ENCODE measurements at regions not wholly inside any gene's neighbourhood (a gene's known extent, or its start where the extent isn't known, plus 50 kb on each side); places are given as distances from the start of the nearest gene placed in this dataset.
A peak's percentile ranks its signal among the peaks of the same experiment; 100 is the strongest.
"Not testable (repeated sequence)": the region's sequence is repeated elsewhere in the genome, so short reads cannot be mapped to it uniquely, and the experiment has no call there.

DNA sequence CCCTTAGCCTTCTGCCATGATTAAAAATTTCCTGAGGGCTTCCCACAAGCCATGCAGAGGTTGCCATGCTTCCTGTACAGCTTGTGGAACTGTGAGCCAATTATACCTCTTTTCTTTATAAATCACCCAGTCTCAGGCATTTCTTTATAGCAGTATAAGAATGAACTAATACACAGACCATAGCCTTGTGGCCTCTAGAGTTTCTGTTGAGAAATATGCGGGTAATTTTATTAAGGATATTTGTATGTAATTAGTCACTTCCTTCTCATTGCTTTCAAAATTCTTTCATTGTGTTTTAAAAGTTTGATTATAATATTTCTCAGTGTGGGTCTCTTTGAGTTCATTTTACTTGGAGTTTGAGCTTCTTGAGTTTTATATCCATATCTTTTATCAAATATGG is 484.9 kb downstream of the COL12A1 start:
- no peak for DNase-seq (ENCODE audit: low read depth in 4 of 6, low spot score in 6 of 6)
- Histone ChIP-seq H3K27ac (ENCODE audit: low read depth, low read length) (no peak overlapping the region), H3K27me3 (ENCODE audit: control insufficient read depth, insufficient read depth, low read length) (no peaks in the 10 kb centered on the region), H3K9me3 (ENCODE audit: control insufficient read depth, insufficient read depth, low read length) (no peaks in the 10 kb centered on the region), H3K36me3 (ENCODE audit: control insufficient read depth, insufficient read depth, low read length) (no peaks in the 10 kb centered on the region), H3K4me3 (ENCODE audit: low read depth, low read length) (no peak overlapping the region), H3K4me1 (ENCODE audit: control insufficient read depth, insufficient read depth, low read length) (no peaks in the 10 kb centered on the region)
- no CpG with 5 or more reads among the region's 1 CpG for WGBS (ENCODE audit: insufficient coverage)

DNA sequence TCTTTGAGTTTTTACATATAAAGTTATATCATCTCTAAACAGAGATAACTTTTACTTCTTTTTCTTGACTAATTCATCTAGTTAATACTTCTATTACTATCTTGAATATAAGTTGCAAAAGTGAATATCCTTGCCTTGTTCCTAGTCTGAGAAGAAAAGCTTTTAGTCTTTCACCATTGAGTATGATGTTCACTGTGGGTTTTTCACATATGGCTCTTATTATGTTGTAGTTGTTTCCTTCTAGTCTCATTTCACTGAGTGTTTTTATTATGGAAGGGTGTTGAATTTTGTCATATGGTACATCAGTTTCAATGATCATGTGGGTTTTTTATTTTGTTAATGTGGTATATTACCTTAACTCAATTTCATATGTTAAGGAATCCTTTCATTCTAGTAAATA is 488.3 kb downstream of the COL12A1 start:
- Histone ChIP-seq H3K36me3 (ENCODE audit: control insufficient read depth, insufficient read depth, low read length) (no peaks in the 10 kb centered on the region), H3K9me3 (ENCODE audit: control insufficient read depth, insufficient read depth, low read length) (no peaks in the 10 kb centered on the region), H3K27me3 (ENCODE audit: control insufficient read depth, insufficient read depth, low read length) (no peaks in the 10 kb centered on the region), H3K27ac (ENCODE audit: low read depth, low read length) (no peak overlapping the region), H3K4me3 (ENCODE audit: low read depth, low read length) (no peak overlapping the region), H3K4me1 (ENCODE audit: control insufficient read depth, insufficient read depth, low read length) (no peaks in the 10 kb centered on the region)
- DNase-seq (ENCODE audit: low read depth in 4 of 6, low spot score in 6 of 6): no peak

DNA sequence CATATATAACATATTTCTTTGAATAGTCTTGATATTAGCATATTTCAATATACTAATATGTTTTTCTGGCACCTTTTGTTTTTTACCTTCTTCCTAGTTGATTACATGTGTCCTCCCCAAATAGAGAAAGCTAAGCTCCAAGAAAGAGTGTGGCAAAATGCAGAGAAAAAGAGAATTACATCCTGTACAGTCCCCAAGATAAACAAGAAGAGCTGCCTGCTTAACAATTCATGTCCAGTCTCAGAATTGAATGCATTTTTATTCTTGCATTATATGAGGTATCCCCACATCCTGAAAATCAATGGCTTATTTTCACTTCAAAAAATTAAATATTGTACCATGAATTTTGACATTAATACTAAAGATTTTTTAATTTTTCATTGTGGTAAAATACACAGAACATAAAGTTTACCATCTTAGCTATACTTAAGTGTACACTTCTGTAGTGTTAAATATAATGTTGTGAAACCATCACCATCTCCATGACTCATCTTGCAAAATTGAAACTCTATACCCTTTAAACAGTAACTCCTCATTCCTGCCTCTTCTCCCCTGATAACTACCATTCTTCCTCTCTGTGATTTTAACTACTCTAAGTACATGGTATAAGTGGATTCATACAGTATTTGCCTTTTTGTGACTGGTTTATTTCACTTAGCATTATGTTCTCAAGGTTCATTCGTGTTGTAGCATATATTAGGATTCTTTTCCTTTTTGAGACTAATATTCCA is 490.3 kb downstream of the COL12A1 start:
- no peaks in the 10 kb centered on the region for H3K4me1 ChIP-seq (ENCODE audit: control insufficient read depth, insufficient read depth, low read length)
- WGBS (ENCODE audit: insufficient coverage): no CpG with 5 or more reads among the region's 1 CpG
- no peaks in the 10 kb centered on the region for H3K9me3 ChIP-seq (ENCODE audit: control insufficient read depth, insufficient read depth, low read length)
- H3K4me3 ChIP-seq (ENCODE audit: low read depth, low read length): no peak overlapping the region
- no peak overlapping the region for H3K27ac ChIP-seq (ENCODE audit: low read depth, low read length)
- no peaks in the 10 kb centered on the region for H3K36me3 ChIP-seq (ENCODE audit: control insufficient read depth, insufficient read depth, low read length)
- H3K27me3 ChIP-seq (ENCODE audit: control insufficient read depth, insufficient read depth, low read length): no peaks in the 10 kb centered on the region
- DNase-seq (ENCODE audit: low read depth in 4 of 6, low spot score in 6 of 6): no peak

DNA sequence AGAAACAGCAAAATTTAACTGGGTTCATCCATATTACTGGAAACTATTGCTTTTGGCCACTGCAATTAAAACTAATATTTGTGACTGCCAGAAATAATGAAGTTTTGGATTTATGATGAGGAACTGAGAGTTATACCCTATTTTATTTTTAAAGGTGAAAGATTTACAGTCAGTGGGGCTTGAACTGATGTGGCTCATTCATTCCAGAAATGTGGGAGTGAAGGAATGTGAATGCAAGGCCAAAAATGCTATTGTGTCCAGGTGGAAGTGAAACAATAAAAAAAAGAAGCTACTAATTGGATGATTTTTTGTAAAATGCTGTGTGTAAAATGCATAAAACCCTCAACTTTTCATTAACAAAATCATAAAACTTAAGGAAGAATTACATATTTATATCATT is 491.9 kb downstream of the COL12A1 start:
- DNase-seq (ENCODE audit: low read depth in 4 of 6, low spot score in 6 of 6): no peak
- Histone ChIP-seq H3K27ac (ENCODE audit: low read depth, low read length) (no peak overlapping the region), H3K36me3 (ENCODE audit: control insufficient read depth, insufficient read depth, low read length) (no peaks in the 10 kb centered on the region), H3K9me3 (ENCODE audit: control insufficient read depth, insufficient read depth, low read length) (no peaks in the 10 kb centered on the region), H3K4me3 (ENCODE audit: low read depth, low read length) (no peak overlapping the region), H3K27me3 (ENCODE audit: control insufficient read depth, insufficient read depth, low read length) (no peaks in the 10 kb centered on the region), H3K4me1 (ENCODE audit: control insufficient read depth, insufficient read depth, low read length) (no peaks in the 10 kb centered on the region)

DNA sequence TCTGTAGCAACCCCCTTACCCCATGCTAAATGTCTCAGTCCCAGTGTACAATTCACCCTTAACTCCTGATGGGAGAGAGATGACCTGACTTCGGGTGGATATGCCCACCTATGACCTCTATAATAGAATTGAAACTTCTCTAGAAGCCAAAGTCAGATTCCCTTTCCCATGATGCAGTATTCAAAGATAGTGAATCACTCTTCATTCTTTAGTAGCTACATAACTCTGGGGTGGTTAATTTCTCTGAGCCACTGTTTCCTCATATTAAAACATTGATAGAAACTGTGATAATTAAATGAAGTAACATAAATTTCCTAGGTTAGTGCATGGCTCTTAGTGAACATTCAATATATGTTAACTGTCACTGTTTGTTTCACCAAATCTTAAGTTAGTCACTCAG is 500.4 kb downstream of the COL12A1 start:
- WGBS (ENCODE audit: insufficient coverage): no CpG with 5 or more reads among the region's 1 CpG
- DNase-seq (ENCODE audit: low read depth in 4 of 6, low spot score in 6 of 6): no peak
- H3K4me1 ChIP-seq (ENCODE audit: control insufficient read depth, insufficient read depth, low read length): no peaks in the 10 kb centered on the region
- H3K27me3 ChIP-seq (ENCODE audit: control insufficient read depth, insufficient read depth, low read length): no peaks in the 10 kb centered on the region
- H3K27ac ChIP-seq (ENCODE audit: low read depth, low read length): no peak overlapping the region
- H3K4me3 ChIP-seq (ENCODE audit: low read depth, low read length): no peak overlapping the region
- H3K9me3 ChIP-seq (ENCODE audit: control insufficient read depth, insufficient read depth, low read length): no peaks in the 10 kb centered on the region
- no peaks in the 10 kb centered on the region for H3K36me3 ChIP-seq (ENCODE audit: control insufficient read depth, insufficient read depth, low read length)

DNA sequence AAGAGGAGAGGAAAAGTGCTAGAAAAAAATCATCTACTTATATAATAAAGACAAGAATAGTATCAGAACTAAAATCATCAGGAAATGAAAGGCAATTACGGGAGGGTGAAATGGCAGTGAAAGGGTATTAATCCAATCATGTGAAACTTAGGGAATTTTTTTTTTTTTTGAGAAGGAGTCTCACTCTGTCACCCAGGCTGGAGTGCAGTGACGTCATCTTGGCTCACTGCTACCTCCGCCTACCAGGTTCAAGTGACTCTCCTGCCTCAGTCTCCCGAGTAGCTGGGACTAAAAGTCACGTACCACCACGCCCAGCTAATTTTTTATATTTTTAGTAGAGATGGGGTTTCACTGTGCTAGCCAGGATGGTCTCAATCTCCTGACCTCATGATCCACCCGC is 501.3 kb downstream of the COL12A1 start:
- not testable (repeated sequence) for H3K36me3 ChIP-seq (ENCODE audit: control insufficient read depth, insufficient read depth, low read length); H3K27ac ChIP-seq (ENCODE audit: low read depth, low read length); H3K4me3 ChIP-seq (ENCODE audit: low read depth, low read length); DNase-seq (ENCODE audit: low read depth in 4 of 6, low spot score in 6 of 6); H3K4me1 ChIP-seq (ENCODE audit: control insufficient read depth, insufficient read depth, low read length); H3K27me3 ChIP-seq (ENCODE audit: control insufficient read depth, insufficient read depth, low read length); H3K9me3 ChIP-seq (ENCODE audit: control insufficient read depth, insufficient read depth, low read length)
- WGBS (ENCODE audit: insufficient coverage): 83% methylated on average over 2 of the region's 7 CpGs

DNA sequence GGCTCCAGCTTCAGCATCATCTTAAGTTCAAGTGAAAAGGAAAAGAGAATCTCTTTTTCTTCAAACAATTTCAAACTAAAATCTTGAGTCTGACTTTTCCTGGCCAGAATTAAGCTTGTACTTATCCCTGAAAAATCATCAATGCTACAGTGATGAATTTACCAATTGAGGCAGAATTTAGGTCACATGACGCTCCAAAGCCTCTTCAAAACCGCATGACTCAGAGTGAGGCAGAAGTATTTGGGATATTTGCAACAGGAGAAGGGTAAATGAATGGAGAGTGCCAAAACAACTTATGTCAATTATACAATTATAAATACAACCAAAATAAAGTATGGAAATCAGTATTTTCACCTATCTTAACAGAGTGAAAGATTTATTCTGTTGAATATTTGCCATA is 515.5 kb downstream of the COL12A1 start:
- no peak for DNase-seq (ENCODE audit: low read depth in 4 of 6, low spot score in 6 of 6)

DNA sequence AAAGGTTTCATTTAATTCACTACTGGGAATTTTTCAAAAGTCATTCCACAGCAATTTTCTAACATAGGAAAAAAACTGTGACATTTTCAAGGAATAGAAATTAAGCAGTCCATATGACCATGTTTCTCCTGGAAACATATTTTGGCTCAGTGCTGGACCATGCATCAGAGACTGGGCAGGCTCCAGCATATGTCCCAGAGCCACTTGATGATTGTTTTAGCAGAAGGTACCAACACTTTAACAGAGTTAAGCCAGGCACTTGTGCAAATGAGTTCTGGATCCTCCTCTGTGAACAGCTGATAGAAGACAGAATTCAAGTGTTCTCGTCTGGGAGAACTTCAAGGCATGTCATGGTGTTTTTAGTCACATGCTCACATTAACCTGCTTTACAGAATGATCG is 516.3 kb downstream of the COL12A1 start:
- DNase-seq (ENCODE audit: low read depth in 4 of 6, low spot score in 6 of 6): peak in 1 of 6 donors; percentile 77
- Histone ChIP-seq H3K27me3 (ENCODE audit: control insufficient read depth, insufficient read depth, low read length) (no peaks in the 10 kb centered on the region), H3K9me3 (ENCODE audit: control insufficient read depth, insufficient read depth, low read length) (no peaks in the 10 kb centered on the region), H3K36me3 (ENCODE audit: control insufficient read depth, insufficient read depth, low read length) (no peaks in the 10 kb centered on the region), H3K4me1 (ENCODE audit: control insufficient read depth, insufficient read depth, low read length) (no peaks in the 10 kb centered on the region), H3K4me3 (ENCODE audit: low read depth, low read length) (no peak overlapping the region), H3K27ac (ENCODE audit: low read depth, low read length) (no peak overlapping the region)
- WGBS (ENCODE audit: insufficient coverage): 83% methylated on average over 1 of the region's 2 CpGs

More for the DNA sequence above, 515.5 kb downstream of the COL12A1 start:
- no CpG with 5 or more reads among the region's 2 CpGs for WGBS (ENCODE audit: insufficient coverage)
- Histone ChIP-seq H3K36me3 (ENCODE audit: control insufficient read depth, insufficient read depth, low read length) (no peaks in the 10 kb centered on the region), H3K27ac (ENCODE audit: low read depth, low read length) (no peak overlapping the region), H3K4me1 (ENCODE audit: control insufficient read depth, insufficient read depth, low read length) (no peaks in the 10 kb centered on the region), H3K9me3 (ENCODE audit: control insufficient read depth, insufficient read depth, low read length) (no peaks in the 10 kb centered on the region), H3K27me3 (ENCODE audit: control insufficient read depth, insufficient read depth, low read length) (no peaks in the 10 kb centered on the region), H3K4me3 (ENCODE audit: low read depth, low read length) (no peak overlapping the region)

DNA sequence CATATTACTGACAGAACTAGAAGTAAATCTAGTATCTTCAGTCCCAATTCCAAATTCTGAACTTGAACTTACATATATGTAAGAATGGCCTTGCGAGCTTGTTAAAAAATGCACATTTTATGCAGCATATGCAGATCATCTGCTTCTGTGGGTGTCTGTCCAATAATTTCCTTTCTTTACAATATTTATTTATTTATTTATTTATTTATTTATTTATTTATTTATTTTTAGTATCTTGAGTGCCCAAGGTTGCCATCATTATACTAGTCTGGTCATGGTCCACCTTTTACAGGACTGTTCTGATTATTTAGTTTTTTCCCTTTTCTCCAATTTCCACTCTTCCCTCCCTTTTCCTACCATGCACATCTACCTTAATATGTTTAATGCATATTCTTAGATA is 528.4 kb downstream of the COL12A1 start:
- no peaks in the 10 kb centered on the region for H3K36me3 ChIP-seq (ENCODE audit: control insufficient read depth, insufficient read depth, low read length)
- no peak overlapping the region for H3K4me3 ChIP-seq (ENCODE audit: low read depth, low read length)
- WGBS (ENCODE audit: insufficient coverage): no CpG with 5 or more reads among the region's 1 CpG
- H3K27ac ChIP-seq (ENCODE audit: low read depth, low read length): no peak overlapping the region
- no peaks in the 10 kb centered on the region for H3K4me1 ChIP-seq (ENCODE audit: control insufficient read depth, insufficient read depth, low read length)
- no peaks in the 10 kb centered on the region for H3K9me3 ChIP-seq (ENCODE audit: control insufficient read depth, insufficient read depth, low read length)
- H3K27me3 ChIP-seq (ENCODE audit: control insufficient read depth, insufficient read depth, low read length): no peaks in the 10 kb centered on the region
- DNase-seq (ENCODE audit: low read depth in 4 of 6, low spot score in 6 of 6): no peak

DNA sequence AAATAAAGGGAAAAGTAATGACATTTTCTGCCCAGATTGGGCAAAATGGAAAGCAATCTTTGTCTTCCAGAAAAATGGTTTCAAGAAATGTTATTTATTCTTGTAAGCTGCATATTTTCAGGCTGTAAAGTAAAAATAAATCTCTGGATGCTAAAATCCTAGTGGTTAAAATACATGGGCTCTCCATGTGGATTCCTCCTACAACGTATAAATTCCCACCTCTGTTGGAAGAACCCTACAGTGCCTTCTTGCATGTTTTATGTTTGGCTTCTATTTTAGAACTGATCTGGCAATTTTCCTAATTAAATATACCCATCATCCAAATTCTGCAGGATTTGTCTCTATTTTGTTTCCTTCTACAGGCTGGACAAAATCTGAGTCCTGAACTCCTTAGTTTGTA is 528.9 kb downstream of the COL12A1 start:
- no peaks in the 10 kb centered on the region for H3K4me1 ChIP-seq (ENCODE audit: control insufficient read depth, insufficient read depth, low read length)
- peak in 1 of 6 donors; percentile 63 for DNase-seq (ENCODE audit: low read depth in 4 of 6, low spot score in 6 of 6)
- WGBS (ENCODE audit: insufficient coverage): no CpG with 5 or more reads among the region's 1 CpG
- H3K9me3 ChIP-seq (ENCODE audit: control insufficient read depth, insufficient read depth, low read length): no peaks in the 10 kb centered on the region
- no peak overlapping the region for H3K27ac ChIP-seq (ENCODE audit: low read depth, low read length)
- no peaks in the 10 kb centered on the region for H3K36me3 ChIP-seq (ENCODE audit: control insufficient read depth, insufficient read depth, low read length)
- H3K4me3 ChIP-seq (ENCODE audit: low read depth, low read length): no peak overlapping the region
- H3K27me3 ChIP-seq (ENCODE audit: control insufficient read depth, insufficient read depth, low read length): no peaks in the 10 kb centered on the region
